ENCODE measurements at regions not wholly inside any gene's neighbourhood (a gene's known extent, or its start where the extent isn't known, plus 50 kb on each side); places are given as distances from the start of the nearest gene placed in this dataset.
"Not testable (repeated sequence)": the region's sequence is repeated elsewhere in the genome, so short reads cannot be mapped to it uniquely, and the experiment has no call there.

- not testable (repeated sequence) for DNase-seq (ENCODE audit: low read depth)
These were observed 52.6 kb upstream of the KIF26B start for GRCh38 chr1:245102149-245102548.

GRCh38 chr1:245099401-245099800 is 55.4 kb upstream of the KIF26B start:
- no peak for DNase-seq (ENCODE audit: low read depth)

GRCh38 chr1:245098924-245099323 is 55.9 kb upstream of the KIF26B start:
- DNase-seq (ENCODE audit: low read depth): no peak

- DNase-seq (ENCODE audit: low read depth): no peak
These were observed 58.3 kb upstream of the KIF26B start for GRCh38 chr1:245096311-245097066.

- DNase-seq (ENCODE audit: low read depth): no peak
These were observed 58.9 kb upstream of the KIF26B start for GRCh38 chr1:245095903-245096302.

GRCh38 chr1:245094954-245095353 is 59.8 kb upstream of the KIF26B start:
- no peak for DNase-seq (ENCODE audit: low read depth)

GRCh38 chr1:245094092-245094491 is 60.7 kb upstream of the KIF26B start:
- DNase-seq (ENCODE audit: low read depth): no peak

GRCh38 chr1:245092638-245092976 is 62.2 kb upstream of the KIF26B start:
- DNase-seq (ENCODE audit: low read depth): no peak

- peak; percentile 96 for DNase-seq (ENCODE audit: low read depth)
These were observed 62.8 kb upstream of the KIF26B start for GRCh38 chr1:245091818-245092637.

GRCh38 chr1:245091171-245091621 is 63.6 kb upstream of the KIF26B start:
- no peak for DNase-seq (ENCODE audit: low read depth)

GRCh38 chr1:245090491-245091090 is 64.2 kb upstream of the KIF26B start:
- DNase-seq (ENCODE audit: low read depth): no peak

GRCh38 chr1:245087723-245088122 is 67.1 kb upstream of the KIF26B start:
- no peak for DNase-seq (ENCODE audit: low read depth)

- DNase-seq (ENCODE audit: low read depth): peak; percentile 20
These were observed 68.3 kb upstream of the KIF26B start for GRCh38 chr1:245086389-245086969.

- DNase-seq (ENCODE audit: low read depth): peak; percentile 91
These were observed 69.2 kb upstream of the KIF26B start for GRCh38 chr1:245085508-245086095.

GRCh38 chr1:245084551-245084950 is 70.2 kb upstream of the KIF26B start:
- peak; percentile 63 for DNase-seq (ENCODE audit: low read depth)

- DNase-seq (ENCODE audit: low read depth): peak; percentile 52
These were observed 75.7 kb upstream of the KIF26B start for GRCh38 chr1:245079021-245079609.

- no peak for DNase-seq (ENCODE audit: low read depth)
These were observed 79.9 kb upstream of the KIF26B start for GRCh38 chr1:245074898-245075297.

GRCh38 chr1:245074232-245074747 is 80.5 kb upstream of the KIF26B start:
- no peak for DNase-seq (ENCODE audit: low read depth)

GRCh38 chr1:245070836-245071615 is 83.8 kb upstream of the KIF26B start:
- DNase-seq (ENCODE audit: low read depth): no peak

- no peak for DNase-seq (ENCODE audit: low read depth)
These were observed 87.5 kb upstream of the KIF26B start for GRCh38 chr1:245067257-245067656.
